Calu3 (cell line): ENCODE measurements at regions not wholly inside any gene's neighbourhood (a gene's known extent, or its start where the extent isn't known, plus 50 kb on each side); places are given as distances from the start of the nearest gene placed in this dataset.
A peak's percentile ranks its signal among the peaks of the same experiment; 100 is the strongest.

Source experiments
- BruUV-seq: library from RNA; stranded (reverse); fragments of 400-500 nt; replicated peaks from 2 replicates; lab custom pipeline; 2021; lab: Mats Ljungman, UMichigan
- CTCF ChIA-PET: fragments of 300-600 bp; sonication (Branson Sonifier 250); formaldehyde crosslinking; loops from one replicate; lab custom pipeline; 2022; ENCODE audit warnings: antibody characterized with exemption; lab: Charles Lee
- DNase-seq: peaks from one replicate; pipeline ENCODE4 v3.0.0; 2022
- H3K27ac Mint-ChIP-seq: one replicate; pipeline ENCODE4 v1.8.0; 2022; ENCODE audit warnings: mixed read lengths; ENCODE audit not compliant: unreplicated experiment
- H3K27me3 Mint-ChIP-seq: one replicate; pipeline ENCODE4 v1.8.0; 2022; ENCODE audit warnings: mixed read lengths; ENCODE audit not compliant: unreplicated experiment
- H3K36me3 Mint-ChIP-seq: one replicate; pipeline ENCODE4 v1.8.0; 2022; ENCODE audit warnings: mild to moderate bottlenecking, moderate library complexity, mixed read lengths; ENCODE audit not compliant: insufficient read depth, unreplicated experiment
- H3K4me1 Mint-ChIP-seq: one replicate; pipeline ENCODE4 v1.8.0; 2022; ENCODE audit warnings: mild to moderate bottlenecking, low read depth, mixed read lengths; ENCODE audit not compliant: unreplicated experiment
- H3K4me3 Mint-ChIP-seq: one replicate; pipeline ENCODE4 v1.8.0; 2022; ENCODE audit warnings: mild to moderate bottlenecking, low read depth, moderate library complexity, mixed read lengths; ENCODE audit not compliant: unreplicated experiment
- H3K9me3 Mint-ChIP-seq: one replicate; pipeline ENCODE4 v1.8.0; 2022; ENCODE audit warnings: low read depth, mixed read lengths; ENCODE audit not compliant: unreplicated experiment
- CTCF ChIP-seq: fragments of 200-600 bp; IDR thresholded peaks from one replicate; pipeline ENCODE4 v1.8.0; 2022; ENCODE audit warnings: antibody characterized with exemption; ENCODE audit not compliant: unreplicated experiment
- intact Hi-C: fragments of 100-400 bp; cut with micrococcal nuclease; formaldehyde crosslinking; loops from one replicate; pipeline ENCODE4 v1.10.0; 2022; ENCODE audit not compliant: unreplicated experiment

GRCh38 chr2:8317418-8317817, 364.4 kb upstream of the ID2 start:
- TF ChIP-seq CTCF = no peak
- Mint-ChIP-seq H3K27ac (peak overlapping the region; percentile 6), H3K4me1 (peaks cover 24% of the 10 kb centered on the region), H3K27me3 (no peaks in the 10 kb centered on the region), H3K36me3 (no peaks in the 10 kb centered on the region), H3K4me3 (no peak overlapping the region), H3K9me3 (no peaks in the 10 kb centered on the region)
- no peak for DNase-seq
- intact Hi-C loops = no loop called here
- no TSS peak for BruUV-seq
- CTCF ChIA-PET = no interaction called here

DNA sequence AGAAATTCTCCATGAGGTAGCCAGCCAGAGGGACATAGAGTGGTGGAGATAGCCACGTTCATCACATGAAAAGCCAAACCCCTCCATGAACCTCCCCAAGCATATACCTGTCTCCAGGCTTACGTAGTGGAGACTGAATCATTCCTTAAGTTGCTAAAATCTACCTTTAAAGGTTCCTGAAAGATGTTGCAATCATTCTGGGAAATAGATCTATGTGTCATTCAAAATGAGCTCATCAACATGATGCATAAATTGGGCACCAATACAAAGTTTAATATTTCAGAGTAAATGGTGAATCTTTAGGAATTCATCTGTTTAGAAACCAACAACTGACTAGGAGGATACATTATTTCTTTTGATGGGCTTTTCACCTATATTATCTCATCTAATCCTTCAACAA, 362.6 kb upstream of the ID2 start:
- no peaks in the 10 kb centered on the region for H3K9me3 Mint-ChIP-seq
- no peak overlapping the region for H3K27ac Mint-ChIP-seq
- H3K4me1 Mint-ChIP-seq = peaks cover 8% of the 10 kb centered on the region
- H3K36me3 Mint-ChIP-seq = no peaks in the 10 kb centered on the region
- no peaks in the 10 kb centered on the region for H3K27me3 Mint-ChIP-seq
- CTCF ChIA-PET = interaction anchor here (0.7 kb wide), 1 partner anchor 649 kb away, joined by 3 read pairs; no protein-coding TSS in a partner anchor
- DNase-seq = no peak
- no peak overlapping the region for H3K4me3 Mint-ChIP-seq
- BruUV-seq = no TSS peak
- TF ChIP-seq CTCF = no peak
- intact Hi-C loops = no loop called here

DNA sequence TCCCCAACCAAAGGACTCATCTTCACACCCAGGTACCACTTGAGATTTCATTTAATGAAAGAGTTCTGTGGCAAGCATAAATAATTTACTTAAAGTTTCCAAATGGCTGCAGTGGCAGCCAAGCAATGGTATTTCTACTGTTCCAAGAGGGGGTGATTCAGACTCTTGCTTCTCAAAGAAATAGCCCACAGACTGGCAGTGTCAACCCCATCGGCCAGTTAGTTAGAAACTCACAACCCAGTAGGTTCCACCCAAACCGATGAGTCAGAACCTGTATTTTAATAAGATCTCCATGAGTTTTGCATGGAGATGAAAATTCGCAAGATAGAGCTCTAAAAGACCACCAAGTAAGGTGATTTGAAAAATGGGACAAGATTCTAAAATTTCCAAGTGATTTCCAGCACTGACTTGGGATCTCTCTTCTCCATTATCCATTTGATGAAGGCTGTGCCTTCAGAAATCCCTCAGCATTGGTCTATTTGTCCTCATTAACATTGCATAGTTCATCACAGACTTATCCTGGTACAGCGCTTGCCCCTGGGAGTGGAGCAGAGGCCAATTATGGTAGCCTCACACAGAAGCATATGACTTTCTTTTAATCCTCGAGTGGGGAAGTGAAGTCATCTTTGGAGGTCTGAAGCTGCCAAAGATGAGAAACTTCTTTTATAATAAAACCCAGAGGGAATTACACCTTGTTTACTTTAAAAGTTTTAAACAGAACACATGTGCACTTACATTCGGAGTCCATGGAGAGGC, 361.4 kb upstream of the ID2 start:
- H3K36me3 Mint-ChIP-seq = no peaks in the 10 kb centered on the region
- no peak overlapping the region for H3K4me3 Mint-ChIP-seq
- H3K9me3 Mint-ChIP-seq = no peaks in the 10 kb centered on the region
- intact Hi-C loops = no loop called here
- peaks cover 5% of the 10 kb centered on the region for H3K4me1 Mint-ChIP-seq
- H3K27ac Mint-ChIP-seq = no peak overlapping the region
- CTCF ChIA-PET = no interaction called here
- no peaks in the 10 kb centered on the region for H3K27me3 Mint-ChIP-seq
- DNase-seq = no peak
- no peak for TF ChIP-seq CTCF
- BruUV-seq = no TSS peak

DNA sequence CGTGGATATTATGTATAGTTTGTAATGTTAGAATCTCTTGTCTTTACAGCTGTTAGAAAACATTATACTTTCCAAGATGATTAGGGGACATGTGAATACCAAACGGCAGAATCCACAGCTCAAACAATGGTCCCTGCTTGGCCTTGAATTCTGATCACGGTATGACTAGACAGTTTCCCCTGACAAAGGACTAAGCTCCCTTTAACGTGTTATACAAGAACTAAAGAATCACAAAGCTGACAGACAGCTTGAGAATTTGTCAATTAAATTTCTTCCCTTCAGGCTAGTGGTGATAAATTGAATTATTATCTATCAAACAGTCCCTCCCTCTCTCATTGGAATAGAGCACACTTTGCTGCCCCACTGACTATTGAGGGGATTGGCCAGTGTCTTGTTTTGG, 359.2 kb upstream of the ID2 start:
- CTCF ChIA-PET = no interaction called here
- intact Hi-C loops = no loop called here
- H3K27me3 Mint-ChIP-seq = no peaks in the 10 kb centered on the region
- TF ChIP-seq CTCF = no peak
- H3K9me3 Mint-ChIP-seq = no peaks in the 10 kb centered on the region
- H3K4me3 Mint-ChIP-seq = no peak overlapping the region
- no peak overlapping the region for H3K27ac Mint-ChIP-seq
- H3K4me1 Mint-ChIP-seq = no peaks in the 10 kb centered on the region
- BruUV-seq = no TSS peak
- DNase-seq = no peak
- H3K36me3 Mint-ChIP-seq = no peaks in the 10 kb centered on the region
